ENCODE measurements at regions not wholly inside any gene's neighbourhood (a gene's known extent, or its start where the extent isn't known, plus 50 kb on each side); places are given as distances from the start of the nearest gene placed in this dataset.

GRCh38 chr4:60938181-60938580 lies 261.9 kb upstream of the ADGRL3 start (continued):
- no peak for TF ChIP-seq CHD2 (IDR thresholded peaks at IDR 0.05; ENCODE audit: low read depth, low read length)

- POLR2A ChIA-PET, result no interaction called here
- Histone ChIP-seq H3K4me3 (replicated peaks in 1 of 3; ENCODE audit: insufficient read depth in 1 of 3, low read depth in 2 of 3, low read length in 3 of 3) (no peak overlapping the region), H3K4me1 (ENCODE audit: insufficient read depth, low read length) (no peaks in the 10 kb centered on the region), H3K27me3 (ENCODE audit: control insufficient read depth in 1 of 2, insufficient read depth in 2 of 2, low read length in 2 of 2) (no peaks in the 10 kb centered on the region; a peak in 1 of 5 replicates), H3K9me3 (ENCODE audit: low read length) (no peaks in the 10 kb centered on the region), H3K4me2 (ENCODE audit: low read depth, low read length) (no peak overlapping the region), H3K27ac (ENCODE audit: extremely low read length, insufficient read depth, low read length) (no peak overlapping the region), H2AFZ (ENCODE audit: low read length) (no peak overlapping the region), H4K20me1 (ENCODE audit: insufficient read depth, low read length) (no peaks in the 10 kb centered on the region), H3K79me2 (ENCODE audit: insufficient read depth, low read length) (no peaks in the 10 kb centered on the region), H3K36me3 (replicated peaks in 1 of 2; ENCODE audit: control insufficient read depth in 1 of 2, insufficient read depth in 2 of 2, low read length in 2 of 2) (no peaks in the 10 kb centered on the region), H3K9ac (ENCODE audit: insufficient read depth, low read depth, low read length) (no peak overlapping the region)
- CTCF ChIA-PET (ENCODE audit: low intra/inter-chr PET ratio, low total read pairs), result no interaction called here
- ATAC-seq, result no peak
- BruUV-seq (replicated peaks), result no TSS peak
- intact Hi-C loops (cut with micrococcal nuclease; ENCODE audit: unreplicated experiment), result no loop called here
- DNase-seq (ENCODE audit: low spot score), result no peak
- no peak for FAIRE-seq
- in situ Hi-C loops (cut with HindIII; ENCODE audit: extremely low pct_ligation_motif_present, low pct_unique_long_range_greater_than_20kb), result no loop called here
- TF ChIP-seq HOMEZ (CRISPR knock-in tag; IDR thresholded peaks at IDR 0.05; ENCODE audit: low read depth), result no peak
- no peak for TF ChIP-seq EHMT2 (IDR thresholded peaks at IDR 0.05; ENCODE audit: borderline replicate concordance, low read depth, low read length)
- TF ChIP-seq TRIM24 (CRISPR knock-in tag; IDR thresholded peaks at IDR 0.05), result no peak
- no peak for TF ChIP-seq TIGD3 (CRISPR knock-in tag; IDR thresholded peaks at IDR 0.05; ENCODE audit: borderline replicate concordance)
- TF ChIP-seq SETDB1 (CRISPR knock-in tag; IDR thresholded peaks at IDR 0.05; ENCODE audit: borderline replicate concordance), result no peak
- no peak for TF ChIP-seq CAMTA2 (CRISPR knock-in tag; IDR thresholded peaks at IDR 0.05; ENCODE audit: borderline replicate concordance)
- TF ChIP-seq SCMH1 (CRISPR knock-in tag; IDR thresholded peaks at IDR 0.05; ENCODE audit: borderline replicate concordance), result no peak
- no peak for TF ChIP-seq ZNF674 (CRISPR knock-in tag; IDR thresholded peaks at IDR 0.05; ENCODE audit: low read depth)
- TF ChIP-seq NFIB (CRISPR knock-in tag; IDR thresholded peaks at IDR 0.05; ENCODE audit: borderline replicate concordance), result no peak
- no peak for TF ChIP-seq KMT2B (CRISPR knock-in tag; IDR thresholded peaks at IDR 0.05)
- no peak for TF ChIP-seq ZNF281 (CRISPR knock-in tag; IDR thresholded peaks at IDR 0.05; ENCODE audit: borderline replicate concordance)
- no peak for TF ChIP-seq ZNF75D (CRISPR knock-in tag; IDR thresholded peaks at IDR 0.05; ENCODE audit: borderline replicate concordance)
- TF ChIP-seq ZNF10 (CRISPR knock-in tag; IDR thresholded peaks at IDR 0.05; ENCODE audit: borderline replicate concordance, low read depth), result no peak
- no peak for TF ChIP-seq ATF3 (CRISPR knock-in tag; IDR thresholded peaks at IDR 0.05)
- TF ChIP-seq DNMT3B (CRISPR knock-in tag; conservative IDR thresholded peaks at IDR 0.05), result no peak
- TF ChIP-seq RCOR2 (CRISPR knock-in tag; IDR thresholded peaks at IDR 0.05), result no peak
- no peak for TF ChIP-seq GATA4 (IDR thresholded peaks at IDR 0.05; ENCODE audit: borderline replicate concordance, low read depth)
Observed at GRCh38 chr4:60938621-60939020, 261.5 kb upstream of the ADGRL3 start.
